Endothelial cell (in vitro differentiated cells): ENCODE measurements at regions not wholly inside any gene's neighbourhood (a gene's known extent, or its start where the extent isn't known, plus 50 kb on each side); places are given as distances from the start of the nearest gene placed in this dataset.
A peak's percentile ranks its signal among the peaks of the same experiment; 100 is the strongest.

Experiments
- DNase-seq: peaks from one replicate; pipeline ENCODE4 v3.0.0; 2021; ENCODE audit warnings: low spot score
- H3K27ac Mint-ChIP-seq: one replicate; pipeline ENCODE4 v1.8.0; 2021; ENCODE audit warnings: mixed read lengths, inconsistent platforms; ENCODE audit not compliant: unreplicated experiment
- H3K27me3 Mint-ChIP-seq: one replicate; pipeline ENCODE4 v1.8.0; 2021; ENCODE audit warnings: mild to moderate bottlenecking, moderate library complexity, mixed read lengths, inconsistent platforms; ENCODE audit not compliant: unreplicated experiment
- H3K36me3 Mint-ChIP-seq: one replicate; pipeline ENCODE4 v1.8.0; 2021; ENCODE audit warnings: mild to moderate bottlenecking, low read depth, mixed read lengths, inconsistent platforms; ENCODE audit not compliant: unreplicated experiment
- H3K4me1 Mint-ChIP-seq: one replicate; pipeline ENCODE4 v1.8.0; 2021; ENCODE audit warnings: mild to moderate bottlenecking, mixed read lengths, inconsistent platforms; ENCODE audit not compliant: unreplicated experiment
- H3K4me3 Mint-ChIP-seq: one replicate; pipeline ENCODE4 v1.8.0; 2021; ENCODE audit warnings: mild to moderate bottlenecking, mixed read lengths, inconsistent platforms; ENCODE audit not compliant: unreplicated experiment
- H3K9me3 Mint-ChIP-seq: one replicate; pipeline ENCODE4 v1.8.0; 2021; ENCODE audit warnings: mixed read lengths, inconsistent platforms; ENCODE audit not compliant: unreplicated experiment
- CTCF ChIP-seq: fragments of 200-600 bp; sonication (generic); IDR thresholded peaks from one replicate; pipeline ENCODE4 v1.5.0; 2021; ENCODE audit warnings: antibody characterized with exemption; ENCODE audit not compliant: unreplicated experiment

GRCh38 chr2:7193457-7193856 lies 276.2 kb downstream of the RNF144A start:
- Mint-ChIP-seq H3K4me3 (no peak overlapping the region), H3K27ac (no peak overlapping the region), H3K36me3 (peaks cover 3% of the 10 kb centered on the region), H3K9me3 (no peaks in the 10 kb centered on the region), H3K27me3 (no peaks in the 10 kb centered on the region), H3K4me1 (no peaks in the 10 kb centered on the region)
- no peak for DNase-seq
- TF ChIP-seq CTCF, result no peak

- Mint-ChIP-seq H3K4me1 (no peaks in the 10 kb centered on the region), H3K4me3 (no peak overlapping the region), H3K36me3 (peaks cover 3% of the 10 kb centered on the region), H3K27me3 (no peaks in the 10 kb centered on the region), H3K27ac (no peak overlapping the region), H3K9me3 (no peaks in the 10 kb centered on the region)
- no peak for TF ChIP-seq CTCF
- DNase-seq, result no peak
Observed at GRCh38 chr2:7194950-7195349, 277.7 kb downstream of the RNF144A start.

- no peaks in the 10 kb centered on the region for H3K27me3 Mint-ChIP-seq
- no peaks in the 10 kb centered on the region for H3K4me1 Mint-ChIP-seq
- no peak for TF ChIP-seq CTCF
- peaks cover 3% of the 10 kb centered on the region for H3K36me3 Mint-ChIP-seq
- no peak for DNase-seq
- H3K27ac Mint-ChIP-seq, result no peak overlapping the region
- no peak overlapping the region for H3K4me3 Mint-ChIP-seq
- no peaks in the 10 kb centered on the region for H3K9me3 Mint-ChIP-seq
Observed at GRCh38 chr2:7196883-7197282, 279.7 kb downstream of the RNF144A start.

- Mint-ChIP-seq H3K4me1 (no peaks in the 10 kb centered on the region), H3K27me3 (no peaks in the 10 kb centered on the region), H3K27ac (no peak overlapping the region), H3K4me3 (no peak overlapping the region), H3K36me3 (no peaks in the 10 kb centered on the region), H3K9me3 (no peaks in the 10 kb centered on the region)
- DNase-seq, result no peak
- no peak for TF ChIP-seq CTCF
Observed at GRCh38 chr2:7201851-7202250, 284.6 kb downstream of the RNF144A start.

GRCh38 chr2:7203056-7203467 lies 285.9 kb downstream of the RNF144A start:
- peak; percentile 63 for DNase-seq
- peak; percentile 99 for TF ChIP-seq CTCF
- no peaks in the 10 kb centered on the region for H3K27me3 Mint-ChIP-seq
- no peaks in the 10 kb centered on the region for H3K4me1 Mint-ChIP-seq
- no peaks in the 10 kb centered on the region for H3K36me3 Mint-ChIP-seq
- H3K4me3 Mint-ChIP-seq, result no peak overlapping the region
- H3K9me3 Mint-ChIP-seq, result no peaks in the 10 kb centered on the region
- H3K27ac Mint-ChIP-seq, result no peak overlapping the region
